ENCODE measurements at regions not wholly inside any gene's neighbourhood (a gene's known extent, or its start where the extent isn't known, plus 50 kb on each side); places are given as distances from the start of the nearest gene placed in this dataset.

- Histone ChIP-seq H2AFZ (ENCODE audit: low read length) (no peak overlapping the region), H3K27me3 (ENCODE audit: insufficient read depth, low read length) (no peaks in the 10 kb centered on the region), H3K27ac (ENCODE audit: low read depth, low read length) (no peak overlapping the region), H3K9me3 (ENCODE audit: low read depth, low read length) (no peaks in the 10 kb centered on the region), H3K4me3 (ENCODE audit: insufficient read depth, low read length) (no peak overlapping the region), H3K79me2 (ENCODE audit: insufficient read depth, low read length) (no peaks in the 10 kb centered on the region), H3K4me1 (ENCODE audit: insufficient read depth, low read length) (peaks cover 12% of the 10 kb centered on the region), H3K36me3 (ENCODE audit: insufficient read depth, low read length) (no peaks in the 10 kb centered on the region), H4K20me1 (ENCODE audit: insufficient read depth, low read length) (no peaks in the 10 kb centered on the region), H3K4me2 (ENCODE audit: insufficient read depth, low read length) (no peak overlapping the region)
- no peak for TF ChIP-seq CTCF (IDR thresholded peaks at IDR 0.05; ENCODE audit: extremely low read depth, low read depth, low read length)
- DNase-seq (ENCODE audit: insufficient read length, low spot score, missing footprints), result no peak
These were observed 136.2 kb downstream of the PSMG1 start for GRCh38 chr21:39047046-39047445.

- TF ChIP-seq CTCF (IDR thresholded peaks at IDR 0.05; ENCODE audit: extremely low read depth, low read depth, low read length), result no peak
- H3K79me2 ChIP-seq (ENCODE audit: insufficient read depth, low read length), result no peaks in the 10 kb centered on the region
- no peaks in the 10 kb centered on the region for H3K9me3 ChIP-seq (ENCODE audit: low read depth, low read length)
- no peaks in the 10 kb centered on the region for H3K27me3 ChIP-seq (ENCODE audit: insufficient read depth, low read length)
- H3K4me2 ChIP-seq (ENCODE audit: insufficient read depth, low read length), result no peak overlapping the region
- H3K4me3 ChIP-seq (ENCODE audit: insufficient read depth, low read length), result no peak overlapping the region
- DNase-seq (ENCODE audit: insufficient read length, low spot score, missing footprints), result no peak
- peaks cover 8% of the 10 kb centered on the region for H3K4me1 ChIP-seq (ENCODE audit: insufficient read depth, low read length)
- H3K27ac ChIP-seq (ENCODE audit: low read depth, low read length), result no peak overlapping the region
- H3K36me3 ChIP-seq (ENCODE audit: insufficient read depth, low read length), result no peaks in the 10 kb centered on the region
- H4K20me1 ChIP-seq (ENCODE audit: insufficient read depth, low read length), result no peaks in the 10 kb centered on the region
- H2AFZ ChIP-seq (ENCODE audit: low read length), result no peak overlapping the region
These were observed 136.9 kb downstream of the PSMG1 start for GRCh38 chr21:39046236-39046916.

GRCh38 chr21:39041816-39042215, 141.4 kb downstream of the PSMG1 start:
- Histone ChIP-seq H3K9me3 (ENCODE audit: low read depth, low read length) (no peaks in the 10 kb centered on the region), H3K27ac (ENCODE audit: low read depth, low read length) (no peak overlapping the region), H3K27me3 (ENCODE audit: insufficient read depth, low read length) (no peaks in the 10 kb centered on the region), H3K4me3 (ENCODE audit: insufficient read depth, low read length) (no peak overlapping the region), H3K4me1 (ENCODE audit: insufficient read depth, low read length) (no peaks in the 10 kb centered on the region), H4K20me1 (ENCODE audit: insufficient read depth, low read length) (no peaks in the 10 kb centered on the region), H2AFZ (ENCODE audit: low read length) (no peak overlapping the region), H3K4me2 (ENCODE audit: insufficient read depth, low read length) (no peak overlapping the region), H3K79me2 (ENCODE audit: insufficient read depth, low read length) (no peaks in the 10 kb centered on the region), H3K36me3 (ENCODE audit: insufficient read depth, low read length) (no peaks in the 10 kb centered on the region)
- TF ChIP-seq CTCF (IDR thresholded peaks at IDR 0.05; ENCODE audit: extremely low read depth, low read depth, low read length), result no peak
- DNase-seq (ENCODE audit: insufficient read length, low spot score, missing footprints), result no peak

GRCh38 chr21:39040494-39041110, 142.6 kb downstream of the PSMG1 start:
- no peaks in the 10 kb centered on the region for H3K36me3 ChIP-seq (ENCODE audit: insufficient read depth, low read length)
- H3K9me3 ChIP-seq (ENCODE audit: low read depth, low read length), result no peaks in the 10 kb centered on the region
- H3K4me1 ChIP-seq (ENCODE audit: insufficient read depth, low read length), result no peaks in the 10 kb centered on the region
- no peaks in the 10 kb centered on the region for H3K79me2 ChIP-seq (ENCODE audit: insufficient read depth, low read length)
- no peak overlapping the region for H2AFZ ChIP-seq (ENCODE audit: low read length)
- H3K27me3 ChIP-seq (ENCODE audit: insufficient read depth, low read length), result no peaks in the 10 kb centered on the region
- no peak overlapping the region for H3K4me2 ChIP-seq (ENCODE audit: insufficient read depth, low read length)
- H3K27ac ChIP-seq (ENCODE audit: low read depth, low read length), result no peak overlapping the region
- H4K20me1 ChIP-seq (ENCODE audit: insufficient read depth, low read length), result no peaks in the 10 kb centered on the region
- no peak for TF ChIP-seq CTCF (IDR thresholded peaks at IDR 0.05; ENCODE audit: extremely low read depth, low read depth, low read length)
- no peak overlapping the region for H3K4me3 ChIP-seq (ENCODE audit: insufficient read depth, low read length)
- DNase-seq (ENCODE audit: insufficient read length, low spot score, missing footprints), result no peak
